ENCODE measurements at regions not wholly inside any gene's neighbourhood (a gene's known extent, or its start where the extent isn't known, plus 50 kb on each side); places are given as distances from the start of the nearest gene placed in this dataset.

DNA sequence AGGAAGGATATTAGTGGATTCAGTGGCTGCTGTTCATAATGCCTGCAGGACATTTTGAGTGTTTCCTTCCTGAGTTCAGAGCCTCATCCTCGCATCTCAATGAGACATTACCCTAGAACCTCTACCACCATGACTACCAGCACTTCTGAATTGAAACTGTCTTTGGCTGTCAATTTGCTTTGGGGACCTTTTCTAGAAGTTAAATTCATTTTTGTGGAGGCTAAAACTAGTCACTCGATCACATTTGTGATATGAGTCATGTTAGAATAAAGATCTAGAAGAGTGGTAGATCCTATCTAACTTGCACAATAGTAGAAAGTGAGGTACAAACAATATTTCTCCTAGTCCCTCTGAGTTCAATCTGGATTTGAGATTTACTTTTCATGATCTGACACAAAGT lies 124.9 kb downstream of the KCNRG start:
- intact Hi-C loops (cut with micrococcal nuclease) = no loop called here
- TF ChIP-seq, protein P1, sequence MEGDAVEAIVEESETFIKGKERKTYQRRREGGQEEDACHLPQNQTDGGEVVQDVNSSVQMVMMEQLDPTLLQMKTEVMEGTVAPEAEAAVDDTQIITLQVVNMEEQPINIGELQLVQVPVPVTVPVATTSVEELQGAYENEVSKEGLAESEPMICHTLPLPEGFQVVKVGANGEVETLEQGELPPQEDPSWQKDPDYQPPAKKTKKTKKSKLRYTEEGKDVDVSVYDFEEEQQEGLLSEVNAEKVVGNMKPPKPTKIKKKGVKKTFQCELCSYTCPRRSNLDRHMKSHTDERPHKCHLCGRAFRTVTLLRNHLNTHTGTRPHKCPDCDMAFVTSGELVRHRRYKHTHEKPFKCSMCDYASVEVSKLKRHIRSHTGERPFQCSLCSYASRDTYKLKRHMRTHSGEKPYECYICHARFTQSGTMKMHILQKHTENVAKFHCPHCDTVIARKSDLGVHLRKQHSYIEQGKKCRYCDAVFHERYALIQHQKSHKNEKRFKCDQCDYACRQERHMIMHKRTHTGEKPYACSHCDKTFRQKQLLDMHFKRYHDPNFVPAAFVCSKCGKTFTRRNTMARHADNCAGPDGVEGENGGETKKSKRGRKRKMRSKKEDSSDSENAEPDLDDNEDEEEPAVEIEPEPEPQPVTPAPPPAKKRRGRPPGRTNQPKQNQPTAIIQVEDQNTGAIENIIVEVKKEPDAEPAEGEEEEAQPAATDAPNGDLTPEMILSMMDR (IDR thresholded peaks at IDR 0.05) = no peak
- no peak for TF ChIP-seq EZH2 (IDR thresholded peaks at IDR 0.05; ENCODE audit: borderline replicate concordance, insufficient read depth, low read depth, low read length, poor library complexity, severe bottlenecking)
- H3K9me3 Mint-ChIP-seq (ENCODE audit: insufficient read depth) = no peaks in the 10 kb centered on the region
- ChIA-PET CTCF (no interaction called here), POLR2A (no interaction called here)
- no peak overlapping the region for H3K4me3 Mint-ChIP-seq
- WGBS (ENCODE audit: insufficient coverage) = no CpG with 5 or more reads among the region's 2 CpGs
- H3K27me3 ChIP-seq (replicated peaks in 1 of 4; ENCODE audit: control extremely low read depth in 1 of 4, control insufficient read depth in 3 of 4, insufficient read depth in 4 of 4, low read length in 3 of 4) = peaks cover 0 to under 1% (median 0%) of the 10 kb centered on the region in 4 experiments
- no peak overlapping the region for H3K27ac ChIP-seq (ENCODE audit: low read length in 2 of 2)
- peaks cover 8% of the 10 kb centered on the region for H3K4me1 Mint-ChIP-seq
- no peak overlapping the region for H3K4me3 ChIP-seq (ENCODE audit: control extremely low read depth in 1 of 5, extremely low read depth in 1 of 5, insufficient read depth in 1 of 5, low read depth in 2 of 5, low read length in 4 of 5)
- no peak overlapping the region for H3K27ac Mint-ChIP-seq
- no peaks in the 10 kb centered on the region for H3K79me2 ChIP-seq (ENCODE audit: control insufficient read depth, insufficient read depth, low read length)
- no peaks in the 10 kb centered on the region for H3K9me3 ChIP-seq (ENCODE audit: control extremely low read depth in 1 of 3, control insufficient read depth in 2 of 3, insufficient read depth in 1 of 3, low read length in 2 of 3)
- H3K4me1 ChIP-seq (ENCODE audit: control insufficient read depth in 2 of 2, insufficient read depth in 2 of 2, low read length in 2 of 2) = peaks cover 6 to 10% of the 10 kb centered on the region in 2 donors
- ATAC-seq (ENCODE audit: low read depth) (no peak), DNase-seq (no peak)
- H3K9ac ChIP-seq (ENCODE audit: low read length) = no peak overlapping the region
- no peak overlapping the region for H3K4me2 ChIP-seq (replicated peaks; ENCODE audit: low read depth, low read length, poor library complexity, severe bottlenecking)
- no peaks in the 10 kb centered on the region for H4K20me1 ChIP-seq (ENCODE audit: control insufficient read depth, insufficient read depth, low read length, poor library complexity, severe bottlenecking)
- H3K27me3 Mint-ChIP-seq = peaks cover 6% of the 10 kb centered on the region
- H2AFZ ChIP-seq (ENCODE audit: insufficient read depth, low read depth, low read length, poor library complexity, severe bottlenecking) = no peak overlapping the region
- no peaks in the 10 kb centered on the region for H3K36me3 ChIP-seq (replicated peaks in 1 of 2; ENCODE audit: control extremely low read depth in 1 of 2, control insufficient read depth in 1 of 2, extremely low read depth in 1 of 2, insufficient read depth in 2 of 2, low read length in 1 of 2)

DNA sequence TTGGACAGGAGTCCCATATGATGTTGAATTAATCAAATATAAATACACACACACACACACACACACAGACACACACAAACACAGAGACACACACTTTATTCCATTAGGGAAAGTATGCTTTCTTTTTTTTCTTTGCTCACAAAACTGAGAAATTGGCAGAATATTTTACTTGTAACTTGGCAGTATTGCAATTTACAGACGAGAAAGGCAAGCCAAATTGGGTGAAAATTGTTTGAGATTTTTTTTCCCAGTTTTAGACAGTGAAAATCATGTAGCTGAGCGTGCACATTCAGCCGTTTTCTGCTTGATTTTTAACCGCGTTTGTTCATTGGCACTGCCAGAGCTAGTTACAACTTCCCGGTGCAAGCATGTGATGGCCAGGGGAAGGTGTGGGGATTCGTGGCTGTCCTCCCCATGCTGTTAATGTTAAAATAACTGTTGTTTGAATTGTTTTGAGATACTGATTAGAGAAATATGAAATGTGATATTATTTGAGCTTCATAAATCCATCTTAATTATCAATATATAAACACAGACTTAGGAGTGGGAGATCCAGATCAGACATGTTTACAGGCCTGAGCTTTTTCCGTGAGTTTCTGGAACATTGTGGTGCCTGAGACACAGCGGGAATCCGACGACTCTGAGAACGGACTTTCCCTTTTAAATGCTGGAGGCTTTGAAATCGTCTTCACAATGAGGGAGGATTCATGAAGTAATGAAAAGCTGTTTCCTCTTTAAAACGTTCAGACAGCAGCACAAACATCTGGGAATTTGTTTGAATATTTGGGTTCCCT lies 125.5 kb downstream of the KCNRG start:
- Histone ChIP-seq H3K79me2 (ENCODE audit: control insufficient read depth, insufficient read depth, low read length) (no peaks in the 10 kb centered on the region), H3K4me1 (ENCODE audit: control insufficient read depth in 2 of 2, insufficient read depth in 2 of 2, low read length in 2 of 2) (peaks cover 6 to 10% of the 10 kb centered on the region in 2 donors), H3K4me2 (replicated peaks; ENCODE audit: low read depth, low read length, poor library complexity, severe bottlenecking) (no peak overlapping the region), H3K27me3 (replicated peaks in 1 of 4; ENCODE audit: control extremely low read depth in 1 of 4, control insufficient read depth in 3 of 4, insufficient read depth in 4 of 4, low read length in 3 of 4) (no peaks in the 10 kb centered on the region), H3K27ac (ENCODE audit: low read length in 2 of 2) (no peak overlapping the region), H3K36me3 (replicated peaks in 1 of 2; ENCODE audit: control extremely low read depth in 1 of 2, control insufficient read depth in 1 of 2, extremely low read depth in 1 of 2, insufficient read depth in 2 of 2, low read length in 1 of 2) (no peaks in the 10 kb centered on the region), H2AFZ (ENCODE audit: insufficient read depth, low read depth, low read length, poor library complexity, severe bottlenecking) (no peak overlapping the region), H3K9me3 (ENCODE audit: control extremely low read depth in 1 of 3, control insufficient read depth in 2 of 3, insufficient read depth in 1 of 3, low read length in 2 of 3) (no peaks in the 10 kb centered on the region), H3K9ac (ENCODE audit: low read length) (no peak overlapping the region), H4K20me1 (ENCODE audit: control insufficient read depth, insufficient read depth, low read length, poor library complexity, severe bottlenecking) (no peaks in the 10 kb centered on the region), H3K4me3 (ENCODE audit: control extremely low read depth in 1 of 5, extremely low read depth in 1 of 5, insufficient read depth in 1 of 5, low read depth in 2 of 5, low read length in 4 of 5) (no peak overlapping the region)
- peaks cover 8% of the 10 kb centered on the region for H3K4me1 Mint-ChIP-seq
- intact Hi-C loops (cut with micrococcal nuclease) = no loop called here
- H3K4me3 Mint-ChIP-seq = no peak overlapping the region
- ChIA-PET POLR2A (no interaction called here), CTCF (interaction anchor here (0.6 kb wide), 1 partner anchor 1144 kb away, joined by 3 read pairs; no protein-coding TSS in a partner anchor)
- WGBS (ENCODE audit: insufficient coverage) = 94% methylated on average over 11 of the region's 14 CpGs
- no peak for TF ChIP-seq EZH2 (IDR thresholded peaks at IDR 0.05; ENCODE audit: borderline replicate concordance, insufficient read depth, low read depth, low read length, poor library complexity, severe bottlenecking)
- TF ChIP-seq, protein P1 (IDR thresholded peaks at IDR 0.05) = no peak
- DNase-seq (no peak), ATAC-seq (ENCODE audit: low read depth) (no peak)
- no peaks in the 10 kb centered on the region for H3K27me3 Mint-ChIP-seq
- no peaks in the 10 kb centered on the region for H3K9me3 Mint-ChIP-seq (ENCODE audit: insufficient read depth)
- H3K27ac Mint-ChIP-seq = no peak overlapping the region
